OCI-LY1 (cell line): ENCODE measurements at regions not wholly inside any gene's neighbourhood (a gene's known extent, or its start where the extent isn't known, plus 50 kb on each side); places are given as distances from the start of the nearest gene placed in this dataset.

Source experiments
- EZH2 ChIP-seq: fragments of 200-600 bp; sonication (generic), shearing (Covaris generic); IDR thresholded peaks from 2 replicates; pipeline ENCODE4 v1.8.0; 2017; ENCODE audit warnings: borderline replicate concordance, mixed run types, mild to moderate bottlenecking, antibody characterized with exemption, low read length, moderate library complexity, mixed read lengths
- TF ChIP-seq, protein P1 (sequence below): fragments of 200-600 bp; sonication (generic), shearing (Covaris generic); IDR thresholded peaks from 2 replicates; pipeline ENCODE4 v1.5.1; 2017; ENCODE audit warnings: mild to moderate bottlenecking, antibody characterized with exemption, low read length, moderate library complexity, mixed read lengths

DNA sequence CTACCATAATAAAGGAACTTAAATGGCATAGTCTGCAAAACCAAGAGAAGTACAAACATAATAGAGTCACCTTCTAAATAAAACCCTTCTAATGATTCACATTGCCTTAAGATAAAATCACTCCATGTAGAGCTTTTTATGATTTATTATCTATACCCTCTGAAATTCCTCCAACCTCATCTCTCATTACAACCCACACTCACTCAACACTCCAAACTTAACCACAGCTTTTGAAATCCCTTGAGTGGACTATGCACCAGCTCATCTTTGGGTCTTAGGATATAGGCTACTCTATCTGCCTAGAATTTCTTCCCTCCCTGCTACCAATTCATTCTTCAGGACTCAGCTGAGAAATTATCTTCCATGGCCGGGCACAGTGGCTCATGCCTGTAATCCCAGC, 122.5 kb downstream of the CETN3 start:
- TF ChIP-seq, protein P1, sequence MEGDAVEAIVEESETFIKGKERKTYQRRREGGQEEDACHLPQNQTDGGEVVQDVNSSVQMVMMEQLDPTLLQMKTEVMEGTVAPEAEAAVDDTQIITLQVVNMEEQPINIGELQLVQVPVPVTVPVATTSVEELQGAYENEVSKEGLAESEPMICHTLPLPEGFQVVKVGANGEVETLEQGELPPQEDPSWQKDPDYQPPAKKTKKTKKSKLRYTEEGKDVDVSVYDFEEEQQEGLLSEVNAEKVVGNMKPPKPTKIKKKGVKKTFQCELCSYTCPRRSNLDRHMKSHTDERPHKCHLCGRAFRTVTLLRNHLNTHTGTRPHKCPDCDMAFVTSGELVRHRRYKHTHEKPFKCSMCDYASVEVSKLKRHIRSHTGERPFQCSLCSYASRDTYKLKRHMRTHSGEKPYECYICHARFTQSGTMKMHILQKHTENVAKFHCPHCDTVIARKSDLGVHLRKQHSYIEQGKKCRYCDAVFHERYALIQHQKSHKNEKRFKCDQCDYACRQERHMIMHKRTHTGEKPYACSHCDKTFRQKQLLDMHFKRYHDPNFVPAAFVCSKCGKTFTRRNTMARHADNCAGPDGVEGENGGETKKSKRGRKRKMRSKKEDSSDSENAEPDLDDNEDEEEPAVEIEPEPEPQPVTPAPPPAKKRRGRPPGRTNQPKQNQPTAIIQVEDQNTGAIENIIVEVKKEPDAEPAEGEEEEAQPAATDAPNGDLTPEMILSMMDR = no peak
- no peak for TF ChIP-seq EZH2
